Panc1 (cell line): ENCODE measurements at regions not wholly inside any gene's neighbourhood (a gene's known extent, or its start where the extent isn't known, plus 50 kb on each side); places are given as distances from the start of the nearest gene placed in this dataset.

Experiments
- ATAC-seq: fragments of 200-7000 bp; cut with Tn5 transposase; 2 replicates; pipeline ENCODE4 v1.9.1; 2020; ENCODE audit warnings: mild to moderate bottlenecking, moderate library complexity
- BruUV-seq: library from RNA; stranded (reverse); fragments of 400-500 nt; replicated peaks from 2 replicates; lab custom pipeline; 2021; lab: Mats Ljungman, UMichigan
- CTCF ChIA-PET: fragments of 300-600 bp; sonication (Branson Sonifier 250); formaldehyde crosslinking; loops from one replicate; lab custom pipeline; 2022; ENCODE audit warnings: antibody characterized with exemption; lab: Charles Lee
- POLR2A ChIA-PET: fragments of 300-600 bp; sonication (Branson Sonifier 250); formaldehyde crosslinking; loops from one replicate; lab custom pipeline; 2022; ENCODE audit warnings: antibody characterized with exemption; lab: Charles Lee
- DNase-seq: peaks from one replicate; pipeline ENCODE4 v3.0.0-alpha.2; 2010; ENCODE audit warnings: low read depth, low spot score
- H3K27ac ChIP-seq: 2 replicates; pipeline ENCODE4 v1.5.1; 2011; ENCODE audit warnings: mild to moderate bottlenecking, low read length, inconsistent platforms
- H3K27me3 ChIP-seq: fragments of 200-500 bp; sonication (Bioruptor generic); 2 replicates; pipeline ENCODE4 v1.6.0; 2014; ENCODE audit warnings: low read length, inconsistent platforms; ENCODE audit not compliant: control insufficient read depth, insufficient read depth
- H3K36me3 ChIP-seq: fragments of 200-500 bp; sonication (Bioruptor generic); 2 replicates; pipeline ENCODE4 v1.5.1; 2014; ENCODE audit warnings: inconsistent platforms, mild to moderate bottlenecking, low read length, moderate library complexity; ENCODE audit not compliant: control insufficient read depth, insufficient read depth
- H3K4me1 ChIP-seq: 2 replicates; pipeline ENCODE4 v1.5.1; 2011; ENCODE audit warnings: inconsistent platforms, mild to moderate bottlenecking, low read length, moderate library complexity; ENCODE audit not compliant: control insufficient read depth, insufficient read depth
- H3K4me3 ChIP-seq, 2 experiments: 2 replicates each; pipeline ENCODE4 v1.5.1; 2011 to 2012; ENCODE audit warnings: low read depth in 2 of 2, low read length in 2 of 2, mild to moderate bottlenecking in 2 of 2, inconsistent platforms in 1 of 2, moderate library complexity in 1 of 2
- H3K9me3 ChIP-seq: fragments of 200-500 bp; sonication (Bioruptor generic); 2 replicates; pipeline ENCODE4 v1.5.1; 2014; ENCODE audit warnings: low read depth, mild to moderate bottlenecking, inconsistent platforms, low read length, moderate library complexity; ENCODE audit not compliant: control insufficient read depth, insufficient read depth
- POLR2AphosphoS5 ChIP-seq: IDR thresholded peaks from 2 replicates; pipeline ENCODE4 v1.6.1; 2012; ENCODE audit warnings: mild to moderate bottlenecking, low read depth, low read length, moderate library complexity
- SIN3A ChIP-seq: IDR thresholded peaks from 2 replicates; pipeline ENCODE4 v1.6.1; 2012; ENCODE audit warnings: low read depth, mild to moderate bottlenecking, low read length, moderate library complexity, borderline replicate concordance; ENCODE audit not compliant: insufficient read depth
- TCF7L2 ChIP-seq: IDR thresholded peaks from 2 replicates; pipeline ENCODE4 v1.6.1; 2011; ENCODE audit warnings: mild to moderate bottlenecking, low read depth, low read length, inconsistent platforms
- in situ Hi-C: cut with HindIII; loops from 2 replicates; pipeline ENCODE4 v1.10.0; 2016; ENCODE audit warnings: low sequenced_read_pairs, low pct_unique_long_range_greater_than_20kb
- intact Hi-C: fragments of 100-400 bp; cut with micrococcal nuclease; formaldehyde crosslinking; loops from one replicate; pipeline ENCODE4 v1.10.0; 2022; ENCODE audit not compliant: unreplicated experiment
- TF ChIP-seq, protein P1 (sequence below), 2 experiments: IDR thresholded peaks; 2 replicates each; pipeline ENCODE4 v1.6.1; 2011 to 2012; ENCODE audit warnings: low read depth in 2 of 2, control low read depth in 1 of 2, low read length in 1 of 2, mild to moderate bottlenecking in 1 of 2, moderate library complexity in 1 of 2; ENCODE audit not compliant: insufficient read depth in 1 of 2
- TF ChIP-seq, protein P2 (sequence below): fragments of 450-650 bp; IDR thresholded peaks from 2 replicates; pipeline ENCODE4 v1.5.1; 2017; ENCODE audit warnings: mild to moderate bottlenecking

DNA sequence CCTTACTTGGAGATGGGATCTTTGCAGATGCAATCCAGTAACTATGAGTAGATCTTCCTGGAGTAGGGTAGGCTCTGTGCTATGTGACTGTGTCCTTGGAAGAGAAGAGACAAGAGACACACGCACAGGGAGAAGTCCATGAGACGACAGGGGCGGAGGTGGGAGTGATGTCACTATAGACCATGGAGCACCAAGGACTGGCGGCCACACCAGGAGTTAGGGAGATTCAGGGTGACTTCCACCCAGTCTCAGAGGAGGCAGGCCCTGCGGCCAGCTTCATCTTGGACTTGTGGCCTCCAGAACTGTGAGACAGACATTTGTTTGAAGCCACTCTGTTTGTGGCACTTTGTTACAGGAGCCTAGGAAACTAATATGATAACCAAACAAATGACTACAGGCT, 177.8 kb downstream of the INHBB start:
- DNase-seq (no peak), ATAC-seq (no peak)
- intact Hi-C loops = loop anchor here (5.0 kb wide), 1 partner anchor 154 kb away; no protein-coding TSS in a partner anchor
- H3K36me3 ChIP-seq = no peaks in the 10 kb centered on the region
- no peak overlapping the region for H3K27ac ChIP-seq
- H3K4me3 ChIP-seq = no peak overlapping the region
- BruUV-seq = no TSS peak
- H3K4me1 ChIP-seq = no peaks in the 10 kb centered on the region
- ChIA-PET POLR2A (no interaction called here), CTCF (no interaction called here)
- H3K9me3 ChIP-seq = no peaks in the 10 kb centered on the region
- TF ChIP-seq SIN3A (no peak), TCF7L2 (no peak), POLR2AphosphoS5 (no peak)
- TF ChIP-seq, protein P1, sequence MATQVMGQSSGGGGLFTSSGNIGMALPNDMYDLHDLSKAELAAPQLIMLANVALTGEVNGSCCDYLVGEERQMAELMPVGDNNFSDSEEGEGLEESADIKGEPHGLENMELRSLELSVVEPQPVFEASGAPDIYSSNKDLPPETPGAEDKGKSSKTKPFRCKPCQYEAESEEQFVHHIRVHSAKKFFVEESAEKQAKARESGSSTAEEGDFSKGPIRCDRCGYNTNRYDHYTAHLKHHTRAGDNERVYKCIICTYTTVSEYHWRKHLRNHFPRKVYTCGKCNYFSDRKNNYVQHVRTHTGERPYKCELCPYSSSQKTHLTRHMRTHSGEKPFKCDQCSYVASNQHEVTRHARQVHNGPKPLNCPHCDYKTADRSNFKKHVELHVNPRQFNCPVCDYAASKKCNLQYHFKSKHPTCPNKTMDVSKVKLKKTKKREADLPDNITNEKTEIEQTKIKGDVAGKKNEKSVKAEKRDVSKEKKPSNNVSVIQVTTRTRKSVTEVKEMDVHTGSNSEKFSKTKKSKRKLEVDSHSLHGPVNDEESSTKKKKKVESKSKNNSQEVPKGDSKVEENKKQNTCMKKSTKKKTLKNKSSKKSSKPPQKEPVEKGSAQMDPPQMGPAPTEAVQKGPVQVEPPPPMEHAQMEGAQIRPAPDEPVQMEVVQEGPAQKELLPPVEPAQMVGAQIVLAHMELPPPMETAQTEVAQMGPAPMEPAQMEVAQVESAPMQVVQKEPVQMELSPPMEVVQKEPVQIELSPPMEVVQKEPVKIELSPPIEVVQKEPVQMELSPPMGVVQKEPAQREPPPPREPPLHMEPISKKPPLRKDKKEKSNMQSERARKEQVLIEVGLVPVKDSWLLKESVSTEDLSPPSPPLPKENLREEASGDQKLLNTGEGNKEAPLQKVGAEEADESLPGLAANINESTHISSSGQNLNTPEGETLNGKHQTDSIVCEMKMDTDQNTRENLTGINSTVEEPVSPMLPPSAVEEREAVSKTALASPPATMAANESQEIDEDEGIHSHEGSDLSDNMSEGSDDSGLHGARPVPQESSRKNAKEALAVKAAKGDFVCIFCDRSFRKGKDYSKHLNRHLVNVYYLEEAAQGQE (IDR thresholded peaks at IDR 0.05; ENCODE audit: insufficient read depth in 1 of 2, low read depth in 2 of 2, low read length in 1 of 2) = no peak
- TF ChIP-seq, protein P2, sequence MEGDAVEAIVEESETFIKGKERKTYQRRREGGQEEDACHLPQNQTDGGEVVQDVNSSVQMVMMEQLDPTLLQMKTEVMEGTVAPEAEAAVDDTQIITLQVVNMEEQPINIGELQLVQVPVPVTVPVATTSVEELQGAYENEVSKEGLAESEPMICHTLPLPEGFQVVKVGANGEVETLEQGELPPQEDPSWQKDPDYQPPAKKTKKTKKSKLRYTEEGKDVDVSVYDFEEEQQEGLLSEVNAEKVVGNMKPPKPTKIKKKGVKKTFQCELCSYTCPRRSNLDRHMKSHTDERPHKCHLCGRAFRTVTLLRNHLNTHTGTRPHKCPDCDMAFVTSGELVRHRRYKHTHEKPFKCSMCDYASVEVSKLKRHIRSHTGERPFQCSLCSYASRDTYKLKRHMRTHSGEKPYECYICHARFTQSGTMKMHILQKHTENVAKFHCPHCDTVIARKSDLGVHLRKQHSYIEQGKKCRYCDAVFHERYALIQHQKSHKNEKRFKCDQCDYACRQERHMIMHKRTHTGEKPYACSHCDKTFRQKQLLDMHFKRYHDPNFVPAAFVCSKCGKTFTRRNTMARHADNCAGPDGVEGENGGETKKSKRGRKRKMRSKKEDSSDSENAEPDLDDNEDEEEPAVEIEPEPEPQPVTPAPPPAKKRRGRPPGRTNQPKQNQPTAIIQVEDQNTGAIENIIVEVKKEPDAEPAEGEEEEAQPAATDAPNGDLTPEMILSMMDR = no peak
- no peaks in the 10 kb centered on the region; the same call in 1 of the 2 replicates for H3K27me3 ChIP-seq
- in situ Hi-C loops = no loop called here

DNA sequence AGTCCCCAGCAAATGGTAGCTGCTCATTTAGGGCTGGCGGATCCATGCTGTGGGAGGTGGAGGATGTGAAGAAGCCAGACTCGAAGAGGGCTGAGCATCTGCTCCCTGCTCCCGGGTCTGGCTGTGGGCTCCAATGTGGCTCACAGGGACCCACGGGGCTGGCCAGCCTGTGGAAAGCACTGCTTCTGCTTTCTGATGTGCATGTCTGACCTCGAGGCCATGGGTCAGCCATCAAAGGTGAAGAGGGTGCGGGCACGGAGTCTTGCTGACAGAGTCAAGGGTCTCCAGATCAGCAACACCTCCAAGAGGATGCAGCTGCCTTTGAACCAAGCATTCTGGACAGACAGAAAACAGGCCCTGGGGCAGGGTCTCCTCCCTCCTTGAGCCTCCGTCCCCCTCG, 178.2 kb downstream of the INHBB start:
- H3K36me3 ChIP-seq = no peaks in the 10 kb centered on the region
- no peak for TF ChIP-seq SIN3A
- TF ChIP-seq POLR2AphosphoS5 = no peak
- TF ChIP-seq, protein P2 = no peak
- TF ChIP-seq TCF7L2 = no peak
- TF ChIP-seq, protein P1 (IDR thresholded peaks at IDR 0.05; ENCODE audit: insufficient read depth in 1 of 2, low read depth in 2 of 2, low read length in 1 of 2) = no peak
- no peak overlapping the region for H3K27ac ChIP-seq
- intact Hi-C loops = loop anchor here (5.0 kb wide), 1 partner anchor 153 kb away; no protein-coding TSS in a partner anchor
- H3K4me1 ChIP-seq = no peaks in the 10 kb centered on the region
- ATAC-seq (no peak), DNase-seq (no peak)
- no TSS peak for BruUV-seq
- in situ Hi-C loops = no loop called here
- no peaks in the 10 kb centered on the region; the same call in 1 of the 2 replicates for H3K27me3 ChIP-seq
- CTCF ChIA-PET = no interaction called here
- H3K4me3 ChIP-seq = no peak overlapping the region
- POLR2A ChIA-PET = no interaction called here
- H3K9me3 ChIP-seq = no peaks in the 10 kb centered on the region
